HT1080 (cell line): ENCODE measurements at regions not wholly inside any gene's neighbourhood (a gene's known extent, or its start where the extent isn't known, plus 50 kb on each side); places are given as distances from the start of the nearest gene placed in this dataset.
"Not testable (repeated sequence)": the region's sequence is repeated elsewhere in the genome, so short reads cannot be mapped to it uniquely, and the experiment has no call there.

Experiments used
- DNase-seq: peaks from one replicate; pipeline ENCODE4 v3.0.0-alpha.2; 2015; ENCODE audit warnings: low read depth

DNA sequence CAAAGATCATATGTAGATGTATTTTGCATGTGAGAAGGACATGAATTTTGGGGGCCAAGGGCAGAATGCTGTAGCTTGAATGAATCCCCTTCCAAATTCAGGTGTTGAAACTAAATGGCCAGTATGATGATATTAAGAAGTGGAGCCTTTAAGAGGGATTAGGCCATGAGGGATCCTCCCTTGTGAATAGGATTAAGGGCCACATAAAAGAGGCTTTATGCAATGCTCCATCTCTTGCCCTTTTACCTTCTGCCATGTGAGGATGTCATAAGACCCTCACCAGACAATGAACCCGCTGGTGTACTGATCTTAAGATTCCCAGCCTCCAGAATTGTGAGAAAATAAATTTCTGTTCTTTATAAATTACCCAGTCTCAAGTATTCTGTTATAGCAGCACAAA lies 206.1 kb downstream of the YTHDC2 start:
- no peak for DNase-seq

DNA sequence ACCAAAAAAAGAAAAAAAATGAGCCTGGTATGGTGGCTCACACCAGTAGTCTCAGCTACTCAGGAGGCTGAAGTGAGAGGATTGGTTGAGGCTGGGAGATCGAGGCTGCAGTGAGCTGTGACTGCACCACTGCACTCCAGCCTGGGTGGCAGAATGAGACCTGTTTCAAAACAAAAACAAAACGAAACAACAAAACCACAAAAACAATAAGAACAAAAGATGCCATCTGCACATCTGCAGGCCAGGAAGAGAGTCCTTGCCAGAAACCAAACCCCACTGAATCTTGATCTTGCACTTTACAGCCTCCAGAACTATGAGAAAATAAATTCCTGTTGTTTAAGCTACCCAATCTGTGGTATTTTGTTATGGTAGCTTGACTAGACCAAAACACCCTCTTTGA lies 207.7 kb downstream of the YTHDC2 start:
- no peak for DNase-seq

GRCh38 chr5:113723021-113723420 lies 209.5 kb downstream of the YTHDC2 start:
- DNase-seq, result no peak

- DNase-seq, result no peak
Measured at GRCh38 chr5:113735751-113736150, 222.3 kb downstream of the YTHDC2 start.

GRCh38 chr5:113742176-113742575 lies 228.7 kb downstream of the YTHDC2 start:
- DNase-seq, result no peak

GRCh38 chr5:113742639-113743038 lies 229.1 kb downstream of the YTHDC2 start:
- DNase-seq, result no peak

- peak; percentile 28 for DNase-seq
Measured at GRCh38 chr5:113748403-113748802, 234.9 kb downstream of the YTHDC2 start.

- no peak for DNase-seq
Measured at GRCh38 chr5:113749334-113749733, 235.8 kb downstream of the YTHDC2 start.

- not testable (repeated sequence) for DNase-seq
Measured at GRCh38 chr5:113753182-113753581, 239.7 kb downstream of the YTHDC2 start.

- no peak for DNase-seq
Measured at GRCh38 chr5:113755516-113755915, 242.0 kb downstream of the YTHDC2 start.

DNA sequence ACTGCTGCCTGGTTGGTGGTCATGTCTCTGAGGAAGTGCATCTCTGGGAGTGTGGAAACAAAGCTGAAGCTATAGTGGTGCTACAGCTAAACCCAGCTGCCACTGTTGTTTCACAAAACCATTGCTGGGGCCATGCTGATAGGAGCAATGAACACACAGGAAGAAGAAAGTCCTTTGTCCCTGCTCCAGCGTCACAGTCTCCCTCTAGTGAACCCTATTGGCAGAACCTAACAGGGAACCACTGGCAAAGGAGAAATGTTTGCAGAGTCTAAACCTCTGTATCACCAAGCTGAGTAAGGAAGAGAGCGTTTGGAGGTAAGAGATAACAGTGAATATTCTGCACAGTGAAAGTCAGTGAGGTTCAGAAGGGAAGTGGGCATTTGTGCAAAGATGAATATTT lies 244.0 kb downstream of the YTHDC2 start:
- no peak for DNase-seq

GRCh38 chr5:113759505-113759904 lies 246.0 kb downstream of the YTHDC2 start:
- DNase-seq, result no peak

GRCh38 chr5:113760486-113760885 lies 247.0 kb downstream of the YTHDC2 start:
- no peak for DNase-seq

DNA sequence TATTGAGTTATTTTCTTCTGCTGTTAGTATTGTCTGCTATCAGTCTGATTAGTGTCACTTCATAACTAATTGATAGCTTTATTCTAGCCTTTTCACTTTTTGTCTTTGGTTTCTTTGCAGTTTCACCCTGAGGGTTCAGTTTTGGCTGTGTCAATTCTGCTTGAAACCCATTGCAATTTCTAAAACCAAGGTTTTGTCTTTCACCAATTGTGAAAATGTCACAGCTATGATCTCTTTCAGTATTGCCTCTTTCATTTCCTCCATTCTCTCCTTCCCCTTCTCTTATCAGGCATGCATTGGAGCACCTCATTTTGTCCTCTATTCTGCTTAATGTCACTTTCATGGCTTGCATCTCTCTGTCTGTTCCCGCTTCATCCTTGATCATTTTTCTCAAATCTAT lies 248.1 kb downstream of the YTHDC2 start:
- no peak for DNase-seq

DNA sequence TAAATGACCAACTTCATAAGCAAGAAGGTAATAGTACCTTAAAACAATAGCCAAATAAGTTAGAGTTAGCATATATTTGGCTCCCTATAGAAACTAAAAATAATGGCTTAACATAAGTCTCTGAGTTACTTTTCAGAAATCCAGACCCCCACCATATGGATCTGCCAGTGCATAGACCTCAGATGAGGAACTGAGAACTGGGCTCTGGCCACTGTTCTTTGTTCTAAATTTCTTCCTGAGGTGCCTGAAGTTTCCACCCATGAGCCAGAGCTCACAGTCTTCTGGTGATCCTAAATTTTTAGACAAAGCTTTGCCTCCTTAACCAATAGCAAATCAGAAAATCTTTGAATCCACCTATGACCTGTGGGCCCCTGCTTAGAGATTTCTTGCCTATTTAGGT lies 250.9 kb downstream of the YTHDC2 start:
- no peak for DNase-seq

GRCh38 chr5:113766827-113767226 lies 253.3 kb downstream of the YTHDC2 start:
- DNase-seq, result not testable (repeated sequence)

DNA sequence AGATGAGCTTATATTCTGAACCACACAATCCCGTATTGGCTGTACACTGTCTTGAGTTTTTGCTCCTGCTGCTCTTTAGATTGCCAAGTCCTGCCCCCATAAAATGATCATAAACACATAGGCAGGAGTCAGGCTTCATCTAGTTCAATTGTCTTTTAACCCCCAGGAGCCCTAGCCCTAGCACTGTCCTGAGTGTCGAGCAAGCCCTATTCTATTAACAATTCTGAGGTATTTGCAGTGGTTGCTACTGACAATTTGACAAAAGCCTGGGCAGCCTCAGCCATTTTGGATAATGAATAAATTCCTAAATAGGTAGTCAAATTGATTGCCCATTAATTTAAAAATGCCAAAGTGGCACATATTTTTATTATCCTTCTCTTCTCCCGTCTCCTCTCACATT lies 257.2 kb downstream of the YTHDC2 start:
- no peak for DNase-seq

- DNase-seq, result no peak
Measured at GRCh38 chr5:113771483-113771882, 258.0 kb downstream of the YTHDC2 start.

- DNase-seq, result no peak
Measured at GRCh38 chr5:113776168-113776567, 262.7 kb downstream of the YTHDC2 start.

DNA sequence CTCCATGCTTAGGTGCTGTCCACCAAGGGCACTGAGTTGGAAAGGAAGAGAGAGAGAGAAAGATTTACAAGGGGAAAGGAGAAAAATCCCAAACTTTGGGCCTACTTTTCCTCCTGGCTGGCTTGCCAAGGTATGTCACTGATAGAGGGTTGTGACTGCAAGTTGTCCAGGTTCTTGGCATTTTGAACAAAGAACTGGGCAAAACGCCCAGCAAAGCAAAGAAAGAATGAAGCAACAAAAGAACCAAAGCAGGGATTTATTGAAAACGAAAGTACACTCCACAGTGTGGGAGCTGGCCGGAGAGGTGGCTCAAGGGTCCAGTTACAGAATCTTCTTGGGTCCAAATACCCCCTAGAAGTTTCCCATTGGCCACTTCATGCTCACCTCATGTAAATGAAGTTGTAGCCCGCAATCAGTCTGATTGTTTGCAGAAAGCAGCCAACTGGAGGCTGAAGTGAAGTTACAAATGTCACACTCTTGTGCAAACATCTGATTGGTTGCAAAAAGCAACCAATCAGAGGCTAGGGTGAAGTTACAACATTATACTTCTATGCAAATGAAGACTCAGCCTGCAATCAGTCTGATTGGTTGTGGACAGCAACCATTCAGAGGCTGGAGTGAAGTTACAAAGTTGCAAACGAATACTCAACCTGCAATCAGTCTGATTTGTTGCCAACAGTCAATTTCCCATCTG lies 263.5 kb downstream of the YTHDC2 start:
- DNase-seq, result peak; percentile 69

DNA sequence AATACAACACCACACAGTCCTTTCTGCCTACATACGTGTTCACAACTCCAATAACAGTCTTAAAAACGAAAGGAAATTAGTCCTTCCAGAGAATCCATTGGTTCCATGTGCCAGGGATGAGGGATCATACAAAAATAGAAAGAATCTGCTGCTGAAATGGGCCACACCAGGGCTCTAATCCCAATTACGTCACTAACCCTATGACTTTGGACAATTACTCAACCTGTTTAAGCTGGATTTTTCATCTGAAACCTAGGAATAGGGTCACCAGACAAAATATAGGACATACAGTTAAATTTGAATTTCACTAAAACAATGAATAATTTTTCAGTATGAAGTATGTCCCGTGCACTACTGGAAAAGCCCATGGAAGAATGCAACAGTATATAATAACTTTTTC lies 264.7 kb downstream of the YTHDC2 start:
- DNase-seq, result no peak

GRCh38 chr5:113788141-113788655 lies 274.7 kb downstream of the YTHDC2 start:
- no peak for DNase-seq

DNA sequence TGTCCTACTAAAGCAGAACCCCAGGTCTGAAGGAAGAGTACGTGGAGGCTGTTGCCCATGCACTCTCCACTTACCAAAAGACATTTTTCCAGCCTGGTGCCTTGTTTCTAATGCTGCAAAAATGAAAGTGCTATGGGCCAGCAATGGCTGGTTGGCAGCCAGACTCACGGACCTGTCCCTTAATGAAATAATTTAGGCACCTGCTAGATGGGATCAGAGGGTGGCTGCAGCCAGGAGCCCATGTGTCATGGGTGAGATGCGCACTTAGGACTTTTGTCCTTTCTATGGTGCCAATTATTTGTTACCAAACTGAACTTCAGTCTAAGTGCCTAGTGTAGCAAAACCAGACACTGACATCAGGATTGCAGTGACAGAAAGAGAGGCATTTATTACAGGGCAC lies 276.3 kb downstream of the YTHDC2 start:
- no peak for DNase-seq

DNA sequence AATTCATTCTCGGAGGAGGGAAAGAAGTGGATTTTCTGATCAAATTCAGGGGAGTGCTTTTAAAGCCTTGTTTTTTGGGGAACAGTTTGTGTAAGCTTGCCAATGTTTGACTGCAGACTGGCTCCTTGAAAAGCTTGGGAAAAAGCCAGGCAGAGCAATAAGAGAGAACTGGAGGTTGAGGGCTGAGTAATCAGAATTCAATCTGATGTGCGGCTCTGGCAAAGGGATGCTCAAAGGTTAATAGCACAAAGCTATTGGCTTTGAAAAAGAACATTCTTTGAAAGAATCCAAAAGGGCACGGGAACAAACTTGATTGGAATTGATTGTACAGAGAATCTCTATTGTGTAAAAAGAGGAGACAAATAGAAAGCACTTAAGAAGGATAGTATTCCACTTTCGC lies 279.3 kb downstream of the YTHDC2 start:
- no peak for DNase-seq
